ENCODE measurements at regions not wholly inside any gene's neighbourhood (a gene's known extent, or its start where the extent isn't known, plus 50 kb on each side); places are given as distances from the start of the nearest gene placed in this dataset.

- TF ChIP-seq CTCF (IDR thresholded peaks at IDR 0.05; ENCODE audit: insufficient read depth, low read depth, low read length) (no peak), EZH2 (IDR thresholded peaks at IDR 0.05; ENCODE audit: insufficient read depth, low read length) (no peak)
These were observed 219.5 kb upstream of the NUDT4 start for GRCh38 chr12:93158065-93158843.

Measured in astrocyte (in vitro differentiated cells and primary cell).